HL-60 (cell line): ENCODE measurements at regions not wholly inside any gene's neighbourhood (a gene's known extent, or its start where the extent isn't known, plus 50 kb on each side); places are given as distances from the start of the nearest gene placed in this dataset.

Experiments used
- CTCF ChIP-seq: IDR thresholded peaks from one replicate; pipeline ENCODE4 v1.5.1; 2011; ENCODE audit warnings: low read length, control low read depth, inconsistent platforms; ENCODE audit not compliant: insufficient read depth
- POLR2AphosphoS5 ChIP-seq: IDR thresholded peaks from 2 replicates; pipeline ENCODE4 v1.6.1; 2012; ENCODE audit warnings: low read depth
- SPI1 ChIP-seq: IDR thresholded peaks from 2 replicates; pipeline ENCODE4 v1.6.1; 2012; ENCODE audit warnings: low read depth, mild to moderate bottlenecking, borderline replicate concordance

- no peak for TF ChIP-seq CTCF
- no peak for TF ChIP-seq POLR2AphosphoS5
- no peak for TF ChIP-seq SPI1
These were observed 171.1 kb upstream of the MYT1L start for GRCh38 chr2:2502201-2502549.
